Ovary (tissue), 7 donors: ENCODE measurements at regions not wholly inside any gene's neighbourhood (a gene's known extent, or its start where the extent isn't known, plus 50 kb on each side); places are given as distances from the start of the nearest gene placed in this dataset.

Source experiments
- DNase-seq, 5 donors: peaks; one replicate each; pipeline ENCODE4 v3.0.0-alpha.2; 2019 to 2020
- H3K27ac ChIP-seq, 2 donors: fragments of 200-600 bp; one replicate each; pipeline versions ENCODE4 v1.5.1 to v1.8.0; 2019 to 2022
- H3K27me3 ChIP-seq: fragments of 200-600 bp; one replicate; pipeline ENCODE4 v1.8.0; 2022
- H3K36me3 ChIP-seq: fragments of 200-600 bp; sonication (generic); one replicate; pipeline ENCODE4 v1.5.1; 2019
- H3K4me1 ChIP-seq: one replicate; pipeline ENCODE4 v1.8.1; 2013; ENCODE audit warnings: mild to moderate bottlenecking, moderate library complexity; ENCODE audit not compliant: insufficient read depth
- H3K4me3 ChIP-seq: fragments of 200-600 bp; sonication (generic); one replicate; pipeline ENCODE4 v1.5.1; 2017
- H3K9me3 ChIP-seq, 2 donors: fragments of 200-600 bp in 1 of 2; sonication (generic) in 1 of 2; one replicate each; pipeline versions ENCODE4 v1.5.1 to v1.8.1; 2013 to 2019; ENCODE audit warnings: mild to moderate bottlenecking in 1 of 2, moderate library complexity in 1 of 2
- CTCF ChIP-seq, 3 donors: fragments of 450-650 bp in 2 of 3; fragments of 200-600 bp in 1 of 3; IDR thresholded peaks; one replicate each; pipeline versions ENCODE4 v1.5.1 to v1.8.0; 2016 to 2022; ENCODE audit warnings: antibody characterized with exemption in 3 of 3, mild to moderate bottlenecking in 1 of 3
- EP300 ChIP-seq: sonication (generic); formaldehyde crosslinking; IDR thresholded peaks from one replicate; pipeline ENCODE4 v1.6.1; 2017; ENCODE audit warnings: antibody characterized with exemption
- POLR2A ChIP-seq: fragments of 450-650 bp; IDR thresholded peaks from one replicate; pipeline ENCODE4 v1.6.1; 2017; ENCODE audit warnings: antibody characterized with exemption, mild to moderate bottlenecking, moderate library complexity
- WGBS, 3 donors: extraction: QIAGEN DNeasy Blood & Tissue Kit in 1 of 3; methylation state at CpG; one replicate each; pipeline versions ENCODE4 v1.1.5 to v1.1.7; 2013 to 2017; 5-methylcytosine and 5-hydroxymethylcytosine counted together
- intact Hi-C, 4 donors: fragments of 100-400 bp; cut with DNase I; formaldehyde crosslinking; loops; one replicate each; pipeline versions ENCODE4 v1.11.0 to v1.15.1; 2022 to 2023
- donor health status: DM: no; HTN: no; CAD: no; lungs with moderate emphysema.
- donor health status: DM: no; HTN: no; CAD: no.
- donor health status: Bipolar disorder and iron deficiency.
- donor health status: DM: no; HTN: no; CAD: no.
- donor health status: DM: yes; HTN: yes; CAD: no.

DNA sequence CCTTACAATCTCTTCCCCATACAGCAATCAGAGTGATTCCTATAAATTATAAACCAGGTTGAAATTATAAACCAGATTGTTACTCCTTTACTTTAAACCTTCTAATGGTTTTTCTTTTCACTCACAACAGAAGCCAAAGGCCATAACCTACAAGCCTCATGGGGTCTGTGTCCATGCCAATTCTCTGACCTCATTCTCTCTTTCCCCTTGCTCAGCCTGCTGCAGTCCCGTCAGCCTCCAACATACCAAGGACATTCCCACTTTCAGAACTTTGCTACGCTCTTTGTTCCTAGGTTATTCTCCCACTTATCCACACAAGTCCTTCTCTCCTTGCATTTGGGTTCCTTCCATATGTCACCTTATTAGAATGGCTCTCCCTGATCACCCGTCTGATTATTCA lies 277.9 kb upstream of the TCF21 start:
- WGBS, 3 donors: 81 to 93% (median 84%) methylated on average over 3 of the region's 3 CpGs
- H3K36me3 ChIP-seq: no peaks in the 10 kb centered on the region
- H3K27ac ChIP-seq: no peak overlapping the region
- H3K4me3 ChIP-seq: no peak overlapping the region
- no peak for TF ChIP-seq EP300
- TF ChIP-seq POLR2A: no peak
- TF ChIP-seq CTCF (IDR thresholded peaks at IDR 0.05): no peak
- intact Hi-C loops: no loop called here
- H3K27me3 ChIP-seq: no peaks in the 10 kb centered on the region
- no peaks in the 10 kb centered on the region for H3K4me1 ChIP-seq
- no peak for DNase-seq
- H3K9me3 ChIP-seq: no peaks in the 10 kb centered on the region

DNA sequence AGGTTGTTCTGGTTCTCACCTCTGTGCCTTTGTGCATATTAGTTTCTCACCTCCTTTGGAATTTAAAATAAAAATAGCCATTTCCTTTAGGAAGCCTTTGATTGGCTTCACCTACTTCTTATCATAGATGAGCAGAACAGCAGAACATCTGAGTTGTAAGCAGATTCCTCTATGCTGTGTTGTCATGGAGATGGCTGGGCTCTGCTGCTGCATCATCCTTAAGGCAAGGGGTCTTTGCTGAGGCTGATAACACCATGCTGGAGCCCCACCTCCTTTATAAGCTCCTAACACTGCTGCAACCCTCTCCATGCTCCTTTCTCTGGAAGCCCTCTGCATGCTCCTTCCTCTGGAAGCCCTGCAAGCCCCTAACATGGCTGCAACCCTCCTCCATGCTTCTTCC lies 276.5 kb upstream of the TCF21 start:
- no peaks in the 10 kb centered on the region for H3K36me3 ChIP-seq
- no peak overlapping the region for H3K4me3 ChIP-seq
- H3K27ac ChIP-seq: no peak overlapping the region
- no peaks in the 10 kb centered on the region for H3K27me3 ChIP-seq
- no peak for DNase-seq
- H3K4me1 ChIP-seq: no peaks in the 10 kb centered on the region
- intact Hi-C loops: no loop called here
- H3K9me3 ChIP-seq: no peaks in the 10 kb centered on the region
- TF ChIP-seq CTCF (IDR thresholded peaks at IDR 0.05): no peak
- TF ChIP-seq EP300: no peak
- TF ChIP-seq POLR2A: no peak

GRCh38 chr6:133613211-133613610 lies 275.7 kb upstream of the TCF21 start:
- whole genome bisulfite sequencing, 3 donors: 55 to 62% (median 58%) methylated on average over 3 of the region's 3 CpGs
- Histone ChIP-seq H3K4me1 (no peaks in the 10 kb centered on the region), H3K9me3 (no peaks in the 10 kb centered on the region), H3K27ac (no peak overlapping the region), H3K27me3 (no peaks in the 10 kb centered on the region), H3K36me3 (no peaks in the 10 kb centered on the region), H3K4me3 (no peak overlapping the region)
- TF ChIP-seq EP300 (no peak), POLR2A (no peak), CTCF (IDR thresholded peaks at IDR 0.05) (no peak)
- intact Hi-C loops: no loop called here
- DNase-seq: no peak

- Histone ChIP-seq H3K27me3 (no peaks in the 10 kb centered on the region), H3K9me3 (no peaks in the 10 kb centered on the region), H3K36me3 (no peaks in the 10 kb centered on the region), H3K4me1 (peaks cover 5% of the 10 kb centered on the region), H3K27ac (no peak overlapping the region), H3K4me3 (no peak overlapping the region)
- no peak for TF ChIP-seq POLR2A
- TF ChIP-seq EP300: no peak
- TF ChIP-seq CTCF (IDR thresholded peaks at IDR 0.05): no peak
- intact Hi-C loops: no loop called here
- DNase-seq: no peak
These were observed 267.2 kb upstream of the TCF21 start for GRCh38 chr6:133621751-133622150.

DNA sequence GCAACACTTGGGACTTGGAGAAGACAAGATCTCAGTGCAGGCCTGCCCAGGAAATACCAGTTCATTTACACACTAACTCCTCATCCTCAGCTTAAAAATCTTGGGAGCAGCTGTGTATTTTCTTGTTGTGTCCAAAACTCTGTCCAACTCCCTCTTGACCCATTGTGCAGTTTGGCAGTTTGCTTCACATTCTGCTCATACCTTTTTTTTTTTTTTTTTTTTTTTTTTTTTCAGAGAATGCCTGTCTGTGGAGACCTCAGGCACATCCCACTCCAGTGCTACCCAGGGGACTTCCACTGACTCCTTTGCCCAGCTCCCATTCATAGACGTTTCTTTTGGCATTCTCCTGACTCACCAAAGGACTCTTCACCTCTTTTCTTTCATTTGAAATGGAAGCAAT lies 265.8 kb upstream of the TCF21 start:
- Histone ChIP-seq H3K36me3 (no peaks in the 10 kb centered on the region), H3K27ac (peak overlapping the region in 1 of 2 donors; percentile 12), H3K27me3 (no peaks in the 10 kb centered on the region), H3K4me3 (no peak overlapping the region), H3K4me1 (peaks cover 5% of the 10 kb centered on the region), H3K9me3 (no peaks in the 10 kb centered on the region)
- intact Hi-C loops: no loop called here
- peak; percentile 32 to 73 (median 53) for DNase-seq
- TF ChIP-seq EP300 (no peak), POLR2A (no peak), CTCF (IDR thresholded peaks at IDR 0.05) (no peak)
- 0 to 3% (median 0%) methylated on average over 1 of the region's 1 CpG for WGBS, 3 donors
